HL-60 (cell line): ENCODE measurements at regions not wholly inside any gene's neighbourhood (a gene's known extent, or its start where the extent isn't known, plus 50 kb on each side); places are given as distances from the start of the nearest gene placed in this dataset.

Source experiments
- POLR2AphosphoS5 ChIP-seq: IDR thresholded peaks from 2 replicates; pipeline ENCODE4 v1.6.1; 2012; ENCODE audit warnings: low read depth
- TF ChIP-seq, protein P1 (sequence below): IDR thresholded peaks from 2 replicates; pipeline ENCODE4 v1.6.1; 2012; ENCODE audit warnings: low read depth; ENCODE audit not compliant: insufficient replicate concordance
- TF ChIP-seq, protein P2 (sequence below): IDR thresholded peaks from one replicate; pipeline ENCODE4 v1.5.1; 2011; ENCODE audit warnings: low read length, control low read depth, inconsistent platforms; ENCODE audit not compliant: insufficient read depth

DNA sequence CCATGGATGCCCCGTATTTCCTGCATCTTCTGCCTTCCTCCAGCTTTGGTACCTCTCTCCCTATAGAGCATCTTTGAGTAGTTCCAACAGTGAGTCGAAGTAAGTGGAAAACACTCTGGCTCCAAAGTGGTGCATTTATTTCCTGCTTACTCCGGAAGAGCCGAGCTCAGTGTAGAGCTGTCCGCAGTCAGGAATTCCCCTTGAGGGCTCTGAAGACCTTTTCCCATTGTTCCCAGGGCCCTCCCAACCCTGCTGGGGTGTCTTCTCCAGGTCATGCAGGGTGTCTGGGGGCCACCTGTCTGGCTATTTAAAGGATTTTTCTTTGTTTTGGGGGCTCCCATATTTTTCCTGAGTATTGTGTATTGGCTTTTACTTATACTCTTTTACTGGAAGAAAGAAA lies 118.6 kb upstream of the MXRA5 start:
- TF ChIP-seq, protein P1, sequence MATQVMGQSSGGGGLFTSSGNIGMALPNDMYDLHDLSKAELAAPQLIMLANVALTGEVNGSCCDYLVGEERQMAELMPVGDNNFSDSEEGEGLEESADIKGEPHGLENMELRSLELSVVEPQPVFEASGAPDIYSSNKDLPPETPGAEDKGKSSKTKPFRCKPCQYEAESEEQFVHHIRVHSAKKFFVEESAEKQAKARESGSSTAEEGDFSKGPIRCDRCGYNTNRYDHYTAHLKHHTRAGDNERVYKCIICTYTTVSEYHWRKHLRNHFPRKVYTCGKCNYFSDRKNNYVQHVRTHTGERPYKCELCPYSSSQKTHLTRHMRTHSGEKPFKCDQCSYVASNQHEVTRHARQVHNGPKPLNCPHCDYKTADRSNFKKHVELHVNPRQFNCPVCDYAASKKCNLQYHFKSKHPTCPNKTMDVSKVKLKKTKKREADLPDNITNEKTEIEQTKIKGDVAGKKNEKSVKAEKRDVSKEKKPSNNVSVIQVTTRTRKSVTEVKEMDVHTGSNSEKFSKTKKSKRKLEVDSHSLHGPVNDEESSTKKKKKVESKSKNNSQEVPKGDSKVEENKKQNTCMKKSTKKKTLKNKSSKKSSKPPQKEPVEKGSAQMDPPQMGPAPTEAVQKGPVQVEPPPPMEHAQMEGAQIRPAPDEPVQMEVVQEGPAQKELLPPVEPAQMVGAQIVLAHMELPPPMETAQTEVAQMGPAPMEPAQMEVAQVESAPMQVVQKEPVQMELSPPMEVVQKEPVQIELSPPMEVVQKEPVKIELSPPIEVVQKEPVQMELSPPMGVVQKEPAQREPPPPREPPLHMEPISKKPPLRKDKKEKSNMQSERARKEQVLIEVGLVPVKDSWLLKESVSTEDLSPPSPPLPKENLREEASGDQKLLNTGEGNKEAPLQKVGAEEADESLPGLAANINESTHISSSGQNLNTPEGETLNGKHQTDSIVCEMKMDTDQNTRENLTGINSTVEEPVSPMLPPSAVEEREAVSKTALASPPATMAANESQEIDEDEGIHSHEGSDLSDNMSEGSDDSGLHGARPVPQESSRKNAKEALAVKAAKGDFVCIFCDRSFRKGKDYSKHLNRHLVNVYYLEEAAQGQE: no peak
- TF ChIP-seq, protein P2, sequence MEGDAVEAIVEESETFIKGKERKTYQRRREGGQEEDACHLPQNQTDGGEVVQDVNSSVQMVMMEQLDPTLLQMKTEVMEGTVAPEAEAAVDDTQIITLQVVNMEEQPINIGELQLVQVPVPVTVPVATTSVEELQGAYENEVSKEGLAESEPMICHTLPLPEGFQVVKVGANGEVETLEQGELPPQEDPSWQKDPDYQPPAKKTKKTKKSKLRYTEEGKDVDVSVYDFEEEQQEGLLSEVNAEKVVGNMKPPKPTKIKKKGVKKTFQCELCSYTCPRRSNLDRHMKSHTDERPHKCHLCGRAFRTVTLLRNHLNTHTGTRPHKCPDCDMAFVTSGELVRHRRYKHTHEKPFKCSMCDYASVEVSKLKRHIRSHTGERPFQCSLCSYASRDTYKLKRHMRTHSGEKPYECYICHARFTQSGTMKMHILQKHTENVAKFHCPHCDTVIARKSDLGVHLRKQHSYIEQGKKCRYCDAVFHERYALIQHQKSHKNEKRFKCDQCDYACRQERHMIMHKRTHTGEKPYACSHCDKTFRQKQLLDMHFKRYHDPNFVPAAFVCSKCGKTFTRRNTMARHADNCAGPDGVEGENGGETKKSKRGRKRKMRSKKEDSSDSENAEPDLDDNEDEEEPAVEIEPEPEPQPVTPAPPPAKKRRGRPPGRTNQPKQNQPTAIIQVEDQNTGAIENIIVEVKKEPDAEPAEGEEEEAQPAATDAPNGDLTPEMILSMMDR: no peak
- TF ChIP-seq POLR2AphosphoS5: no peak
